Fibroblast of pulmonary artery (primary cell): ENCODE measurements at regions not wholly inside any gene's neighbourhood (a gene's known extent, or its start where the extent isn't known, plus 50 kb on each side); places are given as distances from the start of the nearest gene placed in this dataset.
"Not testable (repeated sequence)": the region's sequence is repeated elsewhere in the genome, so short reads cannot be mapped to it uniquely, and the experiment has no call there.

Experiments used
- DNase-seq: peaks from one replicate; pipeline ENCODE4 v3.0.0-alpha.2; 2010; ENCODE audit warnings: low read depth
- H3K4me3 ChIP-seq: replicated peaks from 2 replicates; pipeline ENCODE4 v1.5.1; 2011; ENCODE audit warnings: low read depth, mild to moderate bottlenecking, control low read depth, low read length, moderate library complexity
- CTCF ChIP-seq: IDR thresholded peaks from 2 replicates; pipeline ENCODE4 v1.5.1; 2011; ENCODE audit warnings: mild to moderate bottlenecking, control low read depth, low read length, inconsistent platforms; ENCODE audit errors: missing control alignments

GRCh38 chr4:3595627-3596291, 63.5 kb upstream of the LRPAP1 start:
- not testable (repeated sequence) for DNase-seq, H3K4me3 ChIP-seq

- H3K4me3 ChIP-seq, DNase-seq: not testable (repeated sequence)
Observed at GRCh38 chr4:3594751-3595150, 62.5 kb upstream of the LRPAP1 start.

- not testable (repeated sequence) for H3K4me3 ChIP-seq, DNase-seq
Observed at GRCh38 chr4:3589946-3590924, 58.0 kb upstream of the LRPAP1 start.

- DNase-seq, H3K4me3 ChIP-seq: not testable (repeated sequence)
Observed at GRCh38 chr4:3589379-3589778, 57.2 kb upstream of the LRPAP1 start.

GRCh38 chr4:3588517-3589194, 56.4 kb upstream of the LRPAP1 start:
- DNase-seq, H3K4me3 ChIP-seq: not testable (repeated sequence)

GRCh38 chr4:3586596-3586995, 54.4 kb upstream of the LRPAP1 start:
- H3K4me3 ChIP-seq, DNase-seq: not testable (repeated sequence)

- H3K4me3 ChIP-seq, result not testable (repeated sequence)
- peak; percentile 23 for DNase-seq
Observed at GRCh38 chr4:3585567-3585966, 53.3 kb upstream of the LRPAP1 start.

GRCh38 chr4:3582091-3582475, 49.9 kb upstream of the LRPAP1 start:
- TF ChIP-seq CTCF, result no peak
- no peak for DNase-seq
- no peak overlapping the region for H3K4me3 ChIP-seq
